HG02610 (cell line): ENCODE measurements at regions not wholly inside any gene's neighbourhood (a gene's known extent, or its start where the extent isn't known, plus 50 kb on each side); places are given as distances from the start of the nearest gene placed in this dataset.
"Not testable (repeated sequence)": the region's sequence is repeated elsewhere in the genome, so short reads cannot be mapped to it uniquely, and the experiment has no call there.

Experiments used
- ATAC-seq: cut with Tn5 transposase; IDR thresholded peaks from one replicate; pipeline ENCODE4 v1.9.1; 2021; ENCODE audit warnings: mild to moderate bottlenecking, moderate library complexity; ENCODE audit not compliant: unreplicated experiment

DNA sequence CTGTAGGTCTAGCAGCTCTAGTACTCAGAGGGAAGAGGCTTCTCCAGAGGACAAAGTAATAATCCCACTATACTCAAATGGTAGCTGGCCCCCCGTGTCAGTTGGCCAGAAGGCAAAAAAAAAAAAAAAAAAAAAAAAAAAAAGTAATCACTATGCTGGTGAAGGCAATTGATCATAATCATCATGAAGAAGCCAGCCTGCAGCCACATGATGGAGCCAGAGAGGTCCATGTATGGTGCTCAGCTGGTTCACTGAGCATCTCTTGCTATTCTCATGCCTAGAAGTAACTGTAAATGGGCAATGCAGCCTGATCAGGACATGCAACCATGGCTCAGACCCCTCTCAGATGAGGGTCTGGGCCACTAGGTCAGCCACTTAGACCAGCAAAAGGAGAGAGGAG is 378.8 kb downstream of the MED13L start:
- no peak for ATAC-seq

DNA sequence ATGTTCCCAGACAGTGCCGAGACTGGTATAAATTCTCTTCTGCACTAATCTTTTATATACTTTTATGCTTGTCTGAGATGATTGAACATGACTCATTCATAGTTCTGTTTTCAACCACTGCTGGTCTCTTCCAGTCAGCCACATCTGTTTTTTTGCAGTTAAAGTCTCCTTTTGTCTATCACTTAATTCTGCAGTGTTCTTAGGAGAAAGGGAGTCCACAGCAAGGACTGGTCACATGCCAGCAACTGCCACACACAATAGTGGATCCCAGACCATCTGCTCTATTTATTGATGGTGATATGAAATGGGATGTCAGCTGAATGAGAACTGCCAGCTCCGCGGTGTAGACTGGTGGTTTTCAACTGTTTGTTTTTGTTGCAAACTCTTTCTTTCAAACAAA is 379.8 kb downstream of the MED13L start:
- ATAC-seq, result no peak

- ATAC-seq, result no peak
Measured at GRCh38 chr12:115895247-115895646, 382.2 kb downstream of the MED13L start.

DNA sequence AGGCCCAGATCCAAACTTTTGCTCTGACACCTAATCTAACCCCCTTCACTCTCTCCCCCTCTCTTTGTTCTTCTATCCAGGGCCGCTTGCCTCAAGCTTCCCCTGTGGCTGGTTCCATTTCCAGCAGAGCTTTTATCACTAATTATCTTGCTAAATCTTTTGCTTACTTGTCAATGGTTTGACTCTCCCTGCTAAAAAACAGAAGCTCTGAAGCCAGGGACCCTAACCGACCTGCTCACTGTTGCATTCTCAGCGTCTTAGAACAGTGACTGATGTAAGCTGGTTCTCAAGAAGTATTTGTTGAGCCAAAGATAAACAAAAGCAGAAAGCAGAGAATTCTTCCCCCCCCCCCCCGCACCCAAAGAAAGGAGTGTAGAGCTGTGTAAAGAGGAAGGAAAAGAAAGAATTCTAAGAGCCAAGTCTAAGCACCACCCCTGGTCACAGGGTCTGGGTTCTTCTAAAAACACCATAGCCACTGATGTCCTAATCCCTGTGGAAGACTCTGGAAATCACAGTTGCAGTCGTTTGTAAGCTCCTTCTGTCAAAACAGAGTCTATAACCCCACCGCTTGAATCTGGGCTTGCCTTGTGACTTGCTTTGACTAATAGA is 385.8 kb downstream of the MED13L start:
- no peak for ATAC-seq

DNA sequence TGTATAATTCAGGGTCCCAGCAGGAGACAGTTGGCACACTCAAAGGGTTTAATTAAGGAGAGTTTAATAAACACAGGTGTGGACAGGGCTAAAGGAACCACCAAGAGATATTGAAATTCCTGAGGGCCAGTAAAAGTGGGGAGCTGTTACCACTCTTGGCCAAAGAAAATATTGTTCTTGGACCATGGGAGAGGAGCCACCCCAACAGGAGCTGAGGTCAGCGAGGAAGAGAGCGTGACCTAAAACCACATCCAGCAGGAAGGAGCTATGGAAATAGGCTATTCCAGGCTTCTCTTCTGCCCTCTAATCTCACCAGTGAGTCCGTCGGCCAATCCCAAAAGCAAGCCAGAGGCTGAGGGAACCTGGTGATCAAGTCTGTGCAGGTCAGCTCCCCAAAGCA is 390.8 kb downstream of the MED13L start:
- ATAC-seq, result no peak

GRCh38 chr12:115885040-115885690 is 392.3 kb downstream of the MED13L start:
- no peak for ATAC-seq

- no peak for ATAC-seq
Measured at GRCh38 chr12:115882936-115883335, 394.6 kb downstream of the MED13L start.

- ATAC-seq, result no peak
Measured at GRCh38 chr12:115880238-115880637, 397.3 kb downstream of the MED13L start.

- ATAC-seq, result no peak
Measured at GRCh38 chr12:115879354-115879753, 398.1 kb downstream of the MED13L start.

GRCh38 chr12:115873451-115874082 is 403.9 kb downstream of the MED13L start:
- no peak for ATAC-seq

GRCh38 chr12:115872919-115873357 is 404.6 kb downstream of the MED13L start:
- no peak for ATAC-seq

- ATAC-seq, result no peak
Measured at GRCh38 chr12:115872212-115872611, 405.3 kb downstream of the MED13L start.

DNA sequence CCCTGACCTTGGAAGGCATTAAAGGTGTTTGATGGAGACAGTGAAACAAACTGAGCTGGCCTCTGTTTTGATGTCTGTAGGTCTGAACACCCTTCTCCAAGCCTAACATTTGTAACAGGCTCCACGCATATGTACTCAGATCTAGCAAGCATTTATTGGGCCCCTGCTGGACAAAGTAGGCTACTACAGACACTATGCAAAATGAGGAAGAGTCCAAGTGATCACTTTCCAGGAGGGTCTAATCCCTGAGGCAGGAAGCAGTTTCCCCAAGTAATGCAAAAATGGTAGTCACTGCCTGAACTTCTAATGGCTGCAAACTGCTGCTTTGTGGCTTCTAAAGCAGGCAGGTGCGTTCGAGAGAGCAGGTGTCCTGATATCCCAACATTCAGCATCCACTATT is 405.8 kb downstream of the MED13L start:
- ATAC-seq, result no peak

- no peak for ATAC-seq
Measured at GRCh38 chr12:115870510-115870909, 407.0 kb downstream of the MED13L start.

- ATAC-seq, result no peak
Measured at GRCh38 chr12:115870021-115870420, 407.5 kb downstream of the MED13L start.

GRCh38 chr12:115869604-115870003 is 407.9 kb downstream of the MED13L start:
- ATAC-seq, result no peak

DNA sequence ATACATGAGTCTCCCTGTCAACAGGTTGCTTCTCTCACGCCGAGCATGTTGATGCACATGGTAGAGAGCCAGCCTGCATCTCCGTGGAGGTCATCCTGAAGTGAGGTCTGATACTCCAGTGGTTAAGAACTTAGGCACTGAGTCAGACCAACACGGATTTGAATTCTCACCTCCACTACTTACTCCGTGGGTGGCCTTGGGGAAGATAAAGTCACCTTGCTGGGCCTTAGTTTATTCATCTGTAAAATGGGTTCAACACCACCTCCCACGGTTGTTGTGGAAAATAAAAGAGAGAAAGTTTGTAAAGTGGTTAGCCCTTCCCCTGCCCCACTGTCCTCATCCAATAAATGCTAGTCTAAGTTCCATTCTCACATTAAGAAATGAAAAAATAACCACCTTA is 408.9 kb downstream of the MED13L start:
- no peak for ATAC-seq

DNA sequence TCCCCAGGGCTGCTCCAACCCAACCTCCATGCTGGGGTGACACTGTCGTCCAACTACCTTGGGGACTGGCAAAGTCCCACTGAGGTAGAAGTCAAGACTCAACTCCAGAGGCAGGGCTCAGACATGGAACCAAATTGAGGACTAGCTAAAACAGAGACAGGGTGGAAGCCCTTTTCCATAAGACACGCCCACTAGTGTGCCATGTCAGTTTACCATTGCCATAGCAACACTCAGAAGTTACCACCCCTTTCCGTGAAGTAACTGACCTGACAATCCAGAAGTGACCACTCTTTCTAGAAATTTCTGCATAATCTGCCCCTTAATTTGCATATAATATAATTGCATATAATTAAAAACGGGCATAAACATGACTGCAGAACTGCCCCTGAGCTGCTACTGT is 409.6 kb downstream of the MED13L start:
- ATAC-seq, result no peak

- ATAC-seq, result no peak
Measured at GRCh38 chr12:115866909-115867525, 410.5 kb downstream of the MED13L start.

DNA sequence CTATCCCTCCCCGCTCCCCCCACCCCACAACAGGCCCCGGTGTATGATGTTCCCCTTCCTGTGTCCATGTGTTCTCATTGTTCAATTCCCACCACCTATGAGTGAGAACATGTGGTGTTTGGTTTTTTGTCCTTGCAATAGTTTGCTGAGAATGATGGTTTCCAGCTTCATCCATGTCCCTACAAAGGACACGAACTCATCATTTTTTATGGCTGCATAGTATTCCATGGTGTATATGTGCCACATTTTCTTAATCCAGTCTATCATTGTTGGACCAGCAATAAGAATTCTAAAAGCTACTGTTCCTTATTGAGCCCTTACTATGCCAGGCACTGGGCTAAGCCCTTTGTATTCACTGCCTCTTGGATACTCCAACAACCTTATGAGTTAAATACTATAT is 411.2 kb downstream of the MED13L start:
- ATAC-seq, result not testable (repeated sequence)

DNA sequence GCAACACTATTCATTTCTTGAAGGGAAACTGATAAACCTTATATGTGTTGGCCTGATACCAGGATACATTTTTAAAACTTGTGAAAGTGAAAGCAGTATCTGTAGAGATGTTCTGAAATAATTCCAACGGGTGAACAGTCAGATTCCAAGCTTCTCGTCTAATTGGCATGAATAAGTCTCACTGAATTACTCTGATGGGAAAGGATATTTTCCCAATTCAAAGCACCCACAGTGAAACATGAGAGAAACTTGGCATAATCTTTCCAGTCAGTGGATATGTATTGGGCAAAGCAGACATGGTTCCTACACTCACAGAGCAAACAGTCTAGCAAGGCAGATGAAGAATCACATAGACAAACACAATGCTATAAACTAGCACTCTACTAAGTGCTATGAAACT is 413.1 kb downstream of the MED13L start:
- no peak for ATAC-seq

GRCh38 chr12:115860619-115861018 is 416.9 kb downstream of the MED13L start:
- no peak for ATAC-seq
